Mucosa of gallbladder (tissue), 1 donor: ENCODE measurements at regions not wholly inside any gene's neighbourhood (a gene's known extent, or its start where the extent isn't known, plus 50 kb on each side); places are given as distances from the start of the nearest gene placed in this dataset.
A peak's percentile ranks its signal among the peaks of the same experiment; 100 is the strongest.
"Not testable (repeated sequence)": the region's sequence is repeated elsewhere in the genome, so short reads cannot be mapped to it uniquely, and the experiment has no call there.

ENCODE experiments used
- DNase-seq: peaks from one replicate; pipeline ENCODE4 v3.0.0-alpha.2; 2020; ENCODE audit warnings: low spot score
- donor health status: DM: no; HTN: no; CAD: no.

DNA sequence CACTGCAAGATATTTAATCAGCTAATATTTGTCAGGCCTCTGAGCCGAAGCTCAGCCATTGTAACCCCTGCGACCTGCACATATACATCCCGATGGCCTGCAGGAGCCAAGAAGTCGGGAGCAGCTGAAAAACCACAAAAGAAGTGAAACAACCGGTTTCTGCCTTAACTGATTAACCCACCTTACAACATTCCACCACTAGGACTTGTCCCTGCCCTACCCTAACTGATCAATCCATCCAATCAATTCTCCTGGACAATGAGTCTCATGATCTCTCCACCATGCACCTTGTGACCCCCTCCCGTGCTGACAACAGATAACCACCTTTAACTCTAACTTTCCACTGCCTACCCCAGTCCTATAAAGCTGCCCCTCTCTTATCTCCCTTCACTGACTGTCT is 945.4 kb upstream of the GYPC start:
- DNase-seq = peak; percentile 84

GRCh38 chr2:125711075-125711474 is 944.9 kb upstream of the GYPC start:
- DNase-seq = peak; percentile 18

DNA sequence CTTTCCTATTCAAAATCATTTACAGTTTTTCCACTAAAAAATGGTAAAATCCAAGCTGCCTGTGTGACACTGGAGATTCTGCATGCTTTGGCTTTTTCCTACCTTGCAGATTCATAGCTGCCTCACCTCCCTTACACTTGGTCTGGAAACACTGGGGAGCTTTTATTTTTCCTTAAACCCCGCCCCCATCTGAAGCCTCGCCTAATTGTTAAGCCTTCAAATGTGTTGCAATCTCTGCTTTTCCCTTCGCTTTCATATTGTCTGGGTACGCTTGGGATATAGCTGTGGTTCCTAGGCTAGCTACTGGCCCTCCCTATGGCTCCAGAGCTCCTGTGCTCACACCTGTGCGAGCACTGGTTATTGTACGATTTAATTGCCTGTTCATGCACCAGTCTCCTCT is 942.4 kb upstream of the GYPC start:
- DNase-seq = peak; percentile 55

GRCh38 chr2:125721072-125721721 is 934.8 kb upstream of the GYPC start:
- DNase-seq = peak; percentile 13

GRCh38 chr2:125730921-125731320 is 925.0 kb upstream of the GYPC start:
- DNase-seq = no peak

- DNase-seq = no peak
These were observed 919.7 kb upstream of the GYPC start for GRCh38 chr2:125736306-125736705.

GRCh38 chr2:125745514-125745913 is 910.4 kb upstream of the GYPC start:
- DNase-seq = peak; percentile 35

DNA sequence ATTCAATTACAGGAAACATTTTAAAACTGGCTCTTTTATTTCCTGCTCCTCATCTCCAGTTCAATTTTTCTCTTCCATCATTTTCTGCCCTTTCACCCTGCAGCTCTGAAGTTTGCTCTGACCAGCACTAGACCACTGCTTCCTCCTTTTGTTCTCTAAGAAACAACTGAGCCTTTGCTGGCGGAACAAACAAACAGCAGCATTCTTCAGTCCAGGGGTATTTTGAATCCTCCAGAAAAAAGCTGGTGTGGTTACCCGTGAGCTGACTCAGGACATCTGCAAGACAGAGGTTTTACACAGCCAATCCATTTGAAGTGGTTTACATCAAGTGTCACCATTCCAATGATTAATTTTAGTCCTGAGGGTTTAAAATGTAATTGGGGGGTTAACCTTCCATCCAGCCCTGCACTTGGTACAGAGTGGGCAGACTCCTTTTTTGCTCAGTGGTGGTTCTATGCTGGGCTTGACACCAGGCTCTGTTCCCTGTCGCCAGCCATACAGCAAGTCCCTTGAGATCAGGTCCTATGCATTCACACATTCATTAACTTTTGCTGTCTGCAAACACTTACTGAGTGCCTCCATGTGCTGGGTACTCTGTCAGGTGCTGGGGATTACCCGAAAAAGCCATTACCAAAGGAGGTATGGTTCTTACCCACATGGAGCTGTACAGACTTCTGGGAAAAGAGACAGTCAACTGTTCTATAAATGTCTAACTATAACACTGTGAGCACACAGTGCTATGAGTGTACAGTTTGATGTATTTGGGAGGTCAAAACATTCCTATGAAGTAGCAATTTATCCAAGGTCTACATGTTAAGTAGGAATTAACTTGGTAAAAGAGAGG is 909.4 kb upstream of the GYPC start:
- DNase-seq = no peak

GRCh38 chr2:125747165-125747425 is 908.9 kb upstream of the GYPC start:
- no peak for DNase-seq

DNA sequence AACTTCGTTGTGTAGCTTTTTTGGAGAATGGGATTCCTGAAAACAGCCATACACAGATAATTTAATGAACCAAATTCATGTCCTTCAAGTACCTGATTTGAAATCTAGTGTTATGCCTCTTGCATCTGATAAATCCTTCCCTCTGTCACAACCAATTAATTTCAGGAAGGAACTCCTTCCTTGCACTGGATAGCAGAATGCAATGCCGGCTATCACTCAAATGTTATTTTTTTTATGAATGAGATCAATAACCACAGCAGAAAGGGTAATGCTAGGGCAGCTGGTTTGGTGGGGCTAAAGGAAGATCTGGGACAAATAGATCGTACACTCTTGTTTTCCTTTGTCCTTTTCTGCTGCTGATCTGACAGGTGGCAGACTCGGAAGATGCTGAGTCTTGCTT is 899.5 kb upstream of the GYPC start:
- no peak for DNase-seq

DNA sequence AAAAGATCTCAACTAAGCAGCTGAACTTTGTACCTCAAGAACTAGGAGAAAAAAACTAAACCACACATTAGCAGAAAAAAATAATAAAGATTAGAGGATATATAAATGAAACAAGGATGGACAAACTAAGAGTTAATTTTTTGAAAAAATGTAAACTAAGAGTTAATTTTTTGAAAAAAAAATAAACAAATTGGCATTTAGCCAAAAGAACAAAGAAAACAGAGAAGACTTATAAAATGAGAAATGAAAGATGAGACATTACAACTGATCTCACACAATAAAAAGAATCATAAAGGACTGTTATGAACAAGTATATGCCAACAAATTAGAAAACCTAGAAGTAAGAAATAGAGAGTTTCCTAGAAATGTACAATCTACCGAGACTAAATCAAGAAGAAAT is 859.2 kb upstream of the GYPC start:
- no peak for DNase-seq

DNA sequence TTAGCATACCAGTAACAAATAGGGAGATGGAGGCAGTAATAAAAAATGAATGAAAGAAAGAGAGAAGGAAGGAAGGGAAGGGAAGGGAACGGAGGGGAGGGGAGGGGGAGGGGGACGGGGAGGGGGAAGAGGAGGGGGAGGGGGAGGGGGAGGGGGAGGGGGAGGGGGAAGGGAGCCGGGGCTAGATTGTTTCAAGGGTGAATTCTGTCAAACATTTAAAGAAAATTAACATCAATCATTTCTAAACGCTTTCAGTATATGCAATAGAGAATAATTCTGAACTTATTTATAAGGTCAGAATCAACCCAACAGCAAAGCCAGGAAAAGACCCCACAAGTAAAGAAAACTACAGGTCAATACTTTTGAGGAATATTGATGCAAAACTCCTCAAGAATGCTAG is 858.8 kb upstream of the GYPC start:
- no peak for DNase-seq

GRCh38 chr2:125822746-125823145 is 833.2 kb upstream of the GYPC start:
- DNase-seq = no peak

DNA sequence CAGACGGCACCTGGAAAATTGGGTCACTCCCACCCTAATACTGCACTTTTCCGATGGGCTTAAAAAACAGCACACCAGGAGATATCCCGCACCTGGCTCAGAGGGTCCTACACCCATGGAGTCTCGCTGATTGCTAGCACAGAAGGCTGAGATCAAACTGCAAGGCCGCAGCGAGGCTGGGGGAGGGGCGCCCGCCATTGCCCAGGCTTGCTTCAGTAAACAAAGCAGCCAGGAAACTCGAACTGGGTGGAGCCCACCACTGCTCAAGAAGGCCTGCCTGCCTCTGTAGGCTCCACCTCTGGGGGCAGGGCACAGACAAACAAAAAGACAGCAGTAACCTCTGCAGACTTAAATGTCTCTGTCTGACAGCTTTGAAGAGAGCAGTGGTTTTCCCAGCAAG is 830.2 kb upstream of the GYPC start:
- DNase-seq = not testable (repeated sequence)

DNA sequence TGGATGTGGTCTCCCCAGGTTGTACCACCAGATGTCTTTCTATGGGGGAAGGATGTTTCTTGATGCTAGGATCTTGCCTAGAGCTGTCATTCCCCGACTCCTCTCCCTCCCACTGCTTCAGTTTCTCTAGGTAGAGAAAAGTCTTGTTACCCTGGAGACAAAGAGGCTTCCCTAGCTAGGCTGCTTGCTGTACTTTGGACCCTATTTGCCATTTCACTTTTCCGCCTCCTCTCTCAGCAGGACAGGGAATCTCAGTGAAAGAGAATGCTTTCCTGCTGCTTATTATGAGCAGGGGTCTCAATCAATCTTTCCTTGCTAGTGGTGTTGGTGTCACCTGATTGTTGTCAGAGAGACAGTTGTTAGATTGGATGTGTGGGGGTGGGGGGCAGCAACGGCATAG is 818.8 kb upstream of the GYPC start:
- DNase-seq = peak; percentile 25

DNA sequence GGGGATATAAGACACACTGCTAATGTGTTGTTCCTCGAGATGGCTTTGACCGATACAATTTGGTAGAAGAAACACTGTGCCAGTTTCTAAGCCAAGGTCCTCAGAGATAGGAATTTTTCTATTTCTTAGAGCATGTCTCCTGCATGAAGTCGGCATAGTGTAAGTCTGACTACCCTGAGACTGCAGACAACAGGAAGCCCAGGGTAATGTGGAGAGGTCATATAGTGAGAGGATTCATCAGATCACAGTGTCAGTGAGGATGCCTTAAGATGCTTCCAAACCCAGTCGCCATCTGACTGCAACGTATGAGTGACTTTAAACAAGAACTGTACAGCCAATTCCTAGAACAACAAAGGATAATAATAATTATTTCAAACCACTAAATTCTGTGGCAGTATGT is 818.3 kb upstream of the GYPC start:
- no peak for DNase-seq

- no peak for DNase-seq
These were observed 816.0 kb upstream of the GYPC start for GRCh38 chr2:125839945-125840344.

- no peak for DNase-seq
These were observed 813.9 kb upstream of the GYPC start for GRCh38 chr2:125842041-125842440.

DNA sequence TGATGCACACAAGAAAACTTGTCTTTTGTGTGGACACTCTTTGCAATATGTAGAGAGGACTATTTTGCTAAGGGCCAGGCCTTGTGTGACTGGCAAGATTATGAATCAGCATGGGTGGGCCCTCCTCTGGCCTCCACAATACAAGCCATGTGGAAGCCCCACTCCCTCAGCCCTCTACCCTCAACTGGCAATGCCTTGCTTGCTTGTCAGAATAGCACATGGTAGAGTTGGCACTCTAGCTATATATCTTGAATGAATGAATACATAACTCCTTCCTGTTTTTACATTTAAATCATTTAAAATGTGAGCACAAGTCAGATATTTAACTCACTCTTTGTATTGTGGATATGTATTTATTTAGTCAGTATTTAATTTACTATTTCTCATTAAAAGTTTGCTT is 805.4 kb upstream of the GYPC start:
- no peak for DNase-seq

DNA sequence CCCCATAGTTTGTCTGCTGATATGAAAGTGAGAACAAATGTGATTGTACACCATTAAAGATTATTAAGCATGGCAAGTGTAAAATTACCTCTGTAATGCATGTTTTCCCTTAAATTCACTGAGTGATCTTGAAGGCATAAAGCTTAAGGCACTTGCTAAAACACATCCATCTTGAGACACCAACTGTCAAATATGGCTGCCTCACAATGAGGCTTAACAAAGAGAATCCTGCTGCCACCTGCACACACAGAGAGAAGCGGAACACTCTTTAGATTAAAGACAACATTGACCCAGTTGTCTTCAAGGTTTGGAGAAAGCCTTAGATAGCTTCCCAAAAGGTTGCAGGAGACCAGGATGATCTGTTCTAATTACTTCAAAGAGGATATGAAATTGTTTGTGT is 803.6 kb upstream of the GYPC start:
- no peak for DNase-seq

DNA sequence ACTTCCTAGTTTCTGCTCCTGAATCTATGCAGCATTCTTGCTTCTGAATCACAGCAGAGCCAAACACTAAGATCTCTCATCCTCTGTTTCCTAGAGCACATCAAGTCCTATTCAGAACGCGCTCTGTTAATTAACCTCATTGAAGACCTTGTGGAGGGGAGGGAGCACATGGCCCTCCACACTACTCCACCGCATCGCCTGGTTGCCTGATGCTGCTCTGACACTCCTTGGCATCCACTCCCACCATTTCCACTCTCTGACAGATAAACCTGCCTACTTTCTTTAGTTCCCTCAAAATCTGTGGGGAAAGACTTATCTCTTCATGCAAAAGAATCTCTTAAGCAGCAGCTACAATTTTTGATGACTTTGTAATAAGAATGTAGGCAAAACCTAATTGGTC is 802.3 kb upstream of the GYPC start:
- no peak for DNase-seq

GRCh38 chr2:125855204-125855603 is 800.8 kb upstream of the GYPC start:
- DNase-seq = no peak

GRCh38 chr2:125857971-125858794 is 797.8 kb upstream of the GYPC start:
- DNase-seq = no peak
